GM19035 (cell line): ENCODE measurements at regions not wholly inside any gene's neighbourhood (a gene's known extent, or its start where the extent isn't known, plus 50 kb on each side); places are given as distances from the start of the nearest gene placed in this dataset.

Experiments used
- ATAC-seq: cut with Tn5 transposase; IDR thresholded peaks from one replicate; pipeline ENCODE4 v1.9.1; 2021; ENCODE audit not compliant: unreplicated experiment

GRCh38 chr7:115106316-115106715 lies 184.4 kb downstream of the MDFIC start:
- ATAC-seq = no peak

- ATAC-seq = no peak
Measured at GRCh38 chr7:115102738-115103137, 180.8 kb downstream of the MDFIC start.

- no peak for ATAC-seq
Measured at GRCh38 chr7:115101199-115101598, 179.3 kb downstream of the MDFIC start.

GRCh38 chr7:115099906-115100305 lies 178.0 kb downstream of the MDFIC start:
- no peak for ATAC-seq

GRCh38 chr7:115097175-115097671 lies 175.3 kb downstream of the MDFIC start:
- no peak for ATAC-seq

GRCh38 chr7:115096262-115096661 lies 174.4 kb downstream of the MDFIC start:
- ATAC-seq = no peak

- ATAC-seq = no peak
Measured at GRCh38 chr7:115094163-115094562, 172.3 kb downstream of the MDFIC start.

- no peak for ATAC-seq
Measured at GRCh38 chr7:115088893-115089292, 167.0 kb downstream of the MDFIC start.

GRCh38 chr7:115087437-115087836 lies 165.5 kb downstream of the MDFIC start:
- no peak for ATAC-seq

- ATAC-seq = no peak
Measured at GRCh38 chr7:115086146-115086841, 164.4 kb downstream of the MDFIC start.

GRCh38 chr7:115085421-115085820 lies 163.5 kb downstream of the MDFIC start:
- no peak for ATAC-seq

GRCh38 chr7:115083935-115084334 lies 162.0 kb downstream of the MDFIC start:
- no peak for ATAC-seq

- ATAC-seq = no peak
Measured at GRCh38 chr7:115081772-115082171, 159.9 kb downstream of the MDFIC start.

GRCh38 chr7:115078851-115079250 lies 157.0 kb downstream of the MDFIC start:
- ATAC-seq = no peak

GRCh38 chr7:115078386-115078785 lies 156.5 kb downstream of the MDFIC start:
- ATAC-seq = no peak

- ATAC-seq = no peak
Measured at GRCh38 chr7:115070311-115070710, 148.4 kb downstream of the MDFIC start.
